ENCODE measurements at regions not wholly inside any gene's neighbourhood (a gene's known extent, or its start where the extent isn't known, plus 50 kb on each side); places are given as distances from the start of the nearest gene placed in this dataset.

GRCh38 chr11:104633226-104633625 lies 265.0 kb downstream of the CASP12 start:
- CTCF ChIA-PET = no interaction called here
- POLR2A ChIA-PET = no interaction called here
- H3K27ac ChIP-seq (ENCODE audit: low read depth in 1 of 2, low read length in 2 of 2) = no peak overlapping the region
- no peaks in the 10 kb centered on the region for H3K9me3 Mint-ChIP-seq
- no peaks in the 10 kb centered on the region for H3K9me3 ChIP-seq (ENCODE audit: control insufficient read depth in 1 of 2, insufficient read depth in 1 of 2, low read length in 2 of 2)
- peaks cover 4% of the 10 kb centered on the region for H3K4me1 Mint-ChIP-seq (ENCODE audit: low read depth)
- no peak overlapping the region for H3K4me3 Mint-ChIP-seq
- DNase-seq (no peak), ATAC-seq (ENCODE audit: poor library complexity) (no peak)
- no peaks in the 10 kb centered on the region for H3K36me3 Mint-ChIP-seq (ENCODE audit: low read depth)
- intact Hi-C loops (cut with DNase I, micrococcal nuclease) = no loop called here
- H3K4me3 ChIP-seq (ENCODE audit: low read length) = no peak overlapping the region
- H3K4me1 ChIP-seq (ENCODE audit: insufficient read depth, low read length) = no peaks in the 10 kb centered on the region
- no peaks in the 10 kb centered on the region for H3K27me3 ChIP-seq (ENCODE audit: control insufficient read depth in 1 of 2, insufficient read depth in 2 of 2, low read length in 2 of 2)
- no peaks in the 10 kb centered on the region for H3K27me3 Mint-ChIP-seq
- TF ChIP-seq CTCF (IDR thresholded peaks at IDR 0.05) = no peak
- no peak overlapping the region for H3K27ac Mint-ChIP-seq
- H3K36me3 ChIP-seq (ENCODE audit: insufficient read depth, low read length) = no peaks in the 10 kb centered on the region

GRCh38 chr11:104630352-104630751 lies 267.9 kb downstream of the CASP12 start:
- H3K9me3 Mint-ChIP-seq = no peaks in the 10 kb centered on the region
- no peaks in the 10 kb centered on the region for H3K4me1 ChIP-seq (ENCODE audit: insufficient read depth, low read length)
- no peak for ATAC-seq (ENCODE audit: poor library complexity)

GRCh38 chr11:104625246-104625645 lies 273.0 kb downstream of the CASP12 start:
- ATAC-seq (ENCODE audit: poor library complexity) = no peak
- Mint-ChIP-seq H3K4me1 (ENCODE audit: low read depth) (no peaks in the 10 kb centered on the region), H3K4me3 (no peak overlapping the region), H3K36me3 (ENCODE audit: low read depth) (no peaks in the 10 kb centered on the region), H3K27me3 (no peaks in the 10 kb centered on the region), H3K27ac (no peak overlapping the region), H3K9me3 (no peaks in the 10 kb centered on the region)
- DNase-seq = no peak
- Histone ChIP-seq H3K36me3 (ENCODE audit: insufficient read depth, low read length) (no peaks in the 10 kb centered on the region), H3K27ac (ENCODE audit: low read depth in 1 of 2, low read length in 2 of 2) (no peak overlapping the region), H3K27me3 (ENCODE audit: control insufficient read depth in 1 of 2, insufficient read depth in 2 of 2, low read length in 2 of 2) (no peaks in the 10 kb centered on the region), H3K4me1 (ENCODE audit: insufficient read depth, low read length) (no peaks in the 10 kb centered on the region), H3K9me3 (ENCODE audit: control insufficient read depth in 1 of 2, insufficient read depth in 1 of 2, low read length in 2 of 2) (no peaks in the 10 kb centered on the region), H3K4me3 (ENCODE audit: low read length) (no peak overlapping the region)
- TF ChIP-seq CTCF (IDR thresholded peaks at IDR 0.05) = no peak
- intact Hi-C loops (cut with DNase I, micrococcal nuclease) = no loop called here
- POLR2A ChIA-PET = no interaction called here
- CTCF ChIA-PET = interaction anchor here (2.7 kb wide), 1 partner anchor 16 kb away, joined by 9 read pairs; no protein-coding TSS in a partner anchor

More at GRCh38 chr11:104630352-104630751, 267.9 kb downstream of the CASP12 start:
- no peaks in the 10 kb centered on the region for H3K27me3 ChIP-seq (ENCODE audit: control insufficient read depth in 1 of 2, insufficient read depth in 2 of 2, low read length in 2 of 2)
- Mint-ChIP-seq H3K4me1 (ENCODE audit: low read depth) (no peaks in the 10 kb centered on the region), H3K36me3 (ENCODE audit: low read depth) (no peaks in the 10 kb centered on the region), H3K27ac (no peak overlapping the region), H3K27me3 (no peaks in the 10 kb centered on the region), H3K4me3 (no peak overlapping the region)
- CTCF ChIA-PET = no interaction called here
- intact Hi-C loops (cut with DNase I, micrococcal nuclease) = no loop called here
- DNase-seq = no peak
- H3K36me3 ChIP-seq (ENCODE audit: insufficient read depth, low read length) = no peaks in the 10 kb centered on the region
- H3K27ac ChIP-seq (ENCODE audit: low read depth in 1 of 2, low read length in 2 of 2) = no peak overlapping the region
- H3K4me3 ChIP-seq (ENCODE audit: low read length) = no peak overlapping the region
- no peak for TF ChIP-seq CTCF (IDR thresholded peaks at IDR 0.05)
- H3K9me3 ChIP-seq (ENCODE audit: control insufficient read depth in 1 of 2, insufficient read depth in 1 of 2, low read length in 2 of 2) = no peaks in the 10 kb centered on the region
- POLR2A ChIA-PET = no interaction called here

Data from CD4-positive, alpha-beta T cell (primary cell).